ENCODE measurements at regions not wholly inside any gene's neighbourhood (a gene's known extent, or its start where the extent isn't known, plus 50 kb on each side); places are given as distances from the start of the nearest gene placed in this dataset.

GRCh38 chr11:19437760-19438159 is 197.0 kb upstream of the E2F8 start:
- TF ChIP-seq CTCF (IDR thresholded peaks at IDR 0.05) (no peak), EP300 (IDR thresholded peaks at IDR 0.05) (no peak), POLR2A (IDR thresholded peaks at IDR 0.05) (no peak), POLR2AphosphoS5 (IDR thresholded peaks at IDR 0.05) (no peak)
- 58 to 68% methylated on average over 1 of the region's 1 CpG for WGBS, 2 donors
- peaks cover 0 to 3% (median 2%) of the 10 kb centered on the region in 4 donors for H3K4me1 ChIP-seq
- no peaks in the 10 kb centered on the region for H3K9me3 ChIP-seq
- H3K27me3 ChIP-seq: no peaks in the 10 kb centered on the region
- H3K27ac ChIP-seq: no peak overlapping the region
- no peak overlapping the region for H3K4me3 ChIP-seq
- no peaks in the 10 kb centered on the region for H3K36me3 ChIP-seq
- ATAC-seq (ENCODE audit: low FRiP score in 2 of 2) (no peak), DNase-seq (no peak)

DNA sequence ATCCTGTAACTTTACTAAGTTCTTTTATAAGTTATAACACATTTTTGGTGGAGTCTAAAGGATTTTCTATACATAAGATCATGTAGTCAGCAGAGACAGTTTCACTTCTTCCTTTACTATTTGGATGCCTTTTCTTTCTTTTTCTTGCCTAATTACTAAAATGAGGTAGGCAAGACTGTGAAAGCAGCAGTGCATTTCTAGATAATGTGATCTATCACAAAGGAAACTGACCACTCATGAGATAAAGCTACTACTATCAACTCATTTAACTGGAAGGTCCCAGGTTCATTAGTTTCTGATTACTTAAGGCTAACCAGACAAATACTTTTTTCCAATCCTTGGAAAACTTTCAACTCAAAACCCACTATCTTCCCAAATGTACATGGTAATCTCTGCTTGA is 196.2 kb upstream of the E2F8 start:
- Histone ChIP-seq H3K4me3 (no peak overlapping the region), H3K36me3 (no peaks in the 10 kb centered on the region), H3K4me1 (peaks cover 0 to 3% (median 1%) of the 10 kb centered on the region in 4 donors), H3K27me3 (no peaks in the 10 kb centered on the region), H3K9me3 (no peaks in the 10 kb centered on the region), H3K27ac (no peak overlapping the region)
- no peak for DNase-seq
- TF ChIP-seq POLR2A (IDR thresholded peaks at IDR 0.05) (no peak), CTCF (IDR thresholded peaks at IDR 0.05) (no peak), POLR2AphosphoS5 (IDR thresholded peaks at IDR 0.05) (no peak), EP300 (IDR thresholded peaks at IDR 0.05) (no peak)
- no peak for ATAC-seq (ENCODE audit: low FRiP score in 2 of 2)

DNA sequence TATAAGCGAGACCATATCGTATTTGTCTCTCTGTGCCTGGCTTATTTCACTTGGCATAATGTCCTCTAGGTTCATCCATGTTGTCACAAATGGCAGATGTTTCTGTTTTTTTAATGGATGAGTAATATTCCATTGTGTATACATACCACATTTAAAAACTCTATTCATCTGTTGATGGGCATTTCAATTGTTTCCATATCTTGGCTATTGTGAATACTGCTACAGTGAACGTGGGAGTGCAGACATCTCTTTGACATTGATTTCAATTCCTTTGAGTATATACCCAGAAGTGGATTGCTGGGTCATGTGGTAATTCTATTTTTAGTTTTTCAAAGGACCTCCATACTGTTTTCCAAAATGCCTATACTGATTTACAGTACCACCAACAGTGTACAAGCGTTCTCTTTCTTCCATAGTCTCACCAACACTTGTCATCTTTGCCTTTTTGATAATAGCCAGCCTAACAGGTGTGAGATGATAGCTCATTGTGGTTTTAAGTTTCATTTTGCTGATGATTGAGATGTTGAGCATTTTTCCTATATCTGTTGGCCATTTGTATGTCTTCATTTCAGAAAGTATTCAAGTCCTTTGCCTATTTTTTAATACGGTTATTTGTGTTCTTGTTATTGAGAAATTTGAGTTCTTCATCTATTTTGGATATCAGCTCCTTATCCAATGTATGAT is 194.7 kb upstream of the E2F8 start:
- Histone ChIP-seq H3K4me1 (no peaks in the 10 kb centered on the region), H3K36me3 (no peaks in the 10 kb centered on the region), H3K9me3 (no peaks in the 10 kb centered on the region), H3K27ac (no peak overlapping the region), H3K4me3 (no peak overlapping the region), H3K27me3 (no peaks in the 10 kb centered on the region)
- TF ChIP-seq CTCF (IDR thresholded peaks at IDR 0.05) (no peak), EP300 (IDR thresholded peaks at IDR 0.05) (no peak), POLR2A (IDR thresholded peaks at IDR 0.05) (no peak), POLR2AphosphoS5 (IDR thresholded peaks at IDR 0.05) (no peak)
- no peak for DNase-seq
- WGBS, 2 donors: 86 to 92% methylated on average over 5 of the region's 5 CpGs
- ATAC-seq (ENCODE audit: low FRiP score in 2 of 2): no peak

DNA sequence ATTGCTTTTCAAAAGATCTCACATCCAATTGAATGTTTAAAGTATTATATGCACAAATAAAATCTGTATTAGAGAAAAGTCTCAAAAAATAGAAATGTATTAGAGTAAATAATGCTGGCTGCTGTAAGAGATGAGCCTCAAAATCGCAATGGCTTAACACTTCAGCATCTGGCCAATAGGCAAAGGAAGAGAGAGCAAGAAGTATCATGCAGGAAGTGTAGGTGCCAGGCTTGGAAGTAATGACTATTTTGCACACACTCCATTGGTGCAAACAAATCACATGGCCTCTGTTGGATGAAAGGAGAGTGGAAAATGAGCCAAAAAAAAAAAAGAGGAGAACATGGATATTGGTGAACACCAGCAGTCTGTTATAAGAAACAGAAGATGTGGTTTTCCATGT is 193.0 kb upstream of the E2F8 start:
- WGBS, 2 donors: 74 to 89% methylated on average over 1 of the region's 1 CpG
- DNase-seq: no peak
- H3K36me3 ChIP-seq: no peaks in the 10 kb centered on the region
- no peak overlapping the region for H3K4me3 ChIP-seq
- H3K27ac ChIP-seq: no peak overlapping the region
- ATAC-seq (ENCODE audit: low FRiP score in 2 of 2): no peak
- no peaks in the 10 kb centered on the region for H3K9me3 ChIP-seq
- H3K4me1 ChIP-seq: no peaks in the 10 kb centered on the region
- TF ChIP-seq CTCF (IDR thresholded peaks at IDR 0.05) (no peak), EP300 (IDR thresholded peaks at IDR 0.05) (no peak), POLR2A (IDR thresholded peaks at IDR 0.05) (no peak), POLR2AphosphoS5 (IDR thresholded peaks at IDR 0.05) (no peak)
- H3K27me3 ChIP-seq: no peaks in the 10 kb centered on the region

GRCh38 chr11:19433367-19433766 is 192.6 kb upstream of the E2F8 start:
- 59 to 80% methylated on average over 2 of the region's 2 CpGs for WGBS, 2 donors
- H3K9me3 ChIP-seq: no peaks in the 10 kb centered on the region
- ATAC-seq (ENCODE audit: low FRiP score in 2 of 2) (no peak), DNase-seq (no peak)
- no peaks in the 10 kb centered on the region for H3K27me3 ChIP-seq
- TF ChIP-seq POLR2AphosphoS5 (IDR thresholded peaks at IDR 0.05): no peak
- no peak for TF ChIP-seq CTCF (IDR thresholded peaks at IDR 0.05)
- TF ChIP-seq EP300 (IDR thresholded peaks at IDR 0.05): no peak
- no peak for TF ChIP-seq POLR2A (IDR thresholded peaks at IDR 0.05)
- no peak overlapping the region for H3K4me3 ChIP-seq
- H3K27ac ChIP-seq: no peak overlapping the region
- no peaks in the 10 kb centered on the region for H3K4me1 ChIP-seq
- no peaks in the 10 kb centered on the region for H3K36me3 ChIP-seq

Data from upper lobe of left lung (tissue), 6 donors.